ENCODE measurements at regions not wholly inside any gene's neighbourhood (a gene's known extent, or its start where the extent isn't known, plus 50 kb on each side); places are given as distances from the start of the nearest gene placed in this dataset.

DNA sequence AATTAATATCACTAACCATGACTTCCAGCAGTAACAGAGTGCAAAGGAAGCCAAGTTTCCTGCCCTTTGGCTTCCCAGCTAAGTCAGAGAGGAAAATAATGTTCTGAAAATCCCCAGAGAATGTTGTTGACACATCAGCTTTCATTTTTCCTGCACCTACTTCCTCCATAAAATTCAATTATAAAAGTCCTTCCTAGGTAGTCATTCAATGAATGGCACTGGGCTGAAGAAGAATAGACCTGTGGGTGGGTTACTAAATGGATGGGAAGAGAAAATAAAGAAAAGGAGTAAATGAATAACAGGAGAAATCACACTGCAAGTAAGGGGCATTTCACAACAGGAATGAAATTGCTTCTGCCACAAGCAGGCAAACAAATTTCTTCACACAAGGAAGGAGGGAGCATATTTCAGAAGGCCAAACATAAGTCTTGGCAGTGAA, 73.2 kb upstream of the MDM1 start:
- Mint-ChIP-seq H3K4me1 (no peaks in the 10 kb centered on the region), H3K4me3 (no peak overlapping the region), H3K27ac (ENCODE audit: unreplicated experiment) (no peak overlapping the region), H3K36me3 (ENCODE audit: low read depth) (no peaks in the 10 kb centered on the region), H3K9me3 (no peaks in the 10 kb centered on the region), H3K27me3 (ENCODE audit: low read depth) (peaks cover 21% of the 10 kb centered on the region)
- DNase-seq (ENCODE audit: low read depth, low spot score) = no peak
- TF ChIP-seq, protein P1, sequence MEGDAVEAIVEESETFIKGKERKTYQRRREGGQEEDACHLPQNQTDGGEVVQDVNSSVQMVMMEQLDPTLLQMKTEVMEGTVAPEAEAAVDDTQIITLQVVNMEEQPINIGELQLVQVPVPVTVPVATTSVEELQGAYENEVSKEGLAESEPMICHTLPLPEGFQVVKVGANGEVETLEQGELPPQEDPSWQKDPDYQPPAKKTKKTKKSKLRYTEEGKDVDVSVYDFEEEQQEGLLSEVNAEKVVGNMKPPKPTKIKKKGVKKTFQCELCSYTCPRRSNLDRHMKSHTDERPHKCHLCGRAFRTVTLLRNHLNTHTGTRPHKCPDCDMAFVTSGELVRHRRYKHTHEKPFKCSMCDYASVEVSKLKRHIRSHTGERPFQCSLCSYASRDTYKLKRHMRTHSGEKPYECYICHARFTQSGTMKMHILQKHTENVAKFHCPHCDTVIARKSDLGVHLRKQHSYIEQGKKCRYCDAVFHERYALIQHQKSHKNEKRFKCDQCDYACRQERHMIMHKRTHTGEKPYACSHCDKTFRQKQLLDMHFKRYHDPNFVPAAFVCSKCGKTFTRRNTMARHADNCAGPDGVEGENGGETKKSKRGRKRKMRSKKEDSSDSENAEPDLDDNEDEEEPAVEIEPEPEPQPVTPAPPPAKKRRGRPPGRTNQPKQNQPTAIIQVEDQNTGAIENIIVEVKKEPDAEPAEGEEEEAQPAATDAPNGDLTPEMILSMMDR (conservative IDR thresholded peaks at IDR 0.05) = no peak

DNA sequence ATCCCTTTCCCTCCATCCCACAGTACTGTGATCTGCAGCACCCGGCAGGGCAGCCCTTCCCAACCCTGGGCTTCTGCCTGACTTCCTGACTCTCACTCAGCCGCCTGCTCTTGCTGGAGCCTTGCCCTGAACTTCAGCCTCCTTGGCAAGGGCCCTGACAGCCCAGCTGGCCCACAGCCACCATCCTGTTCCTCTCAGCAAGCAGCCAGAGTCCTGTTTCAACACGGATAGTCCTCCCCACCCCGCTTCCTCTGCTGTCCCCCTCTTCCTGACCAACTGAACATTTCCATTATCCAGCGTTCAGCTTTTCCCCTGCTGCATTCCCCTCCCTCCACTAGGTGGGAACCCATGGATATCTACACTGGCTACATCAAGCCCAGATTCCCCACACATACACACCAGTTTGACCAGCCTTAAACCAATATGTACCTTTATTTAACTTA, 74.0 kb upstream of the MDM1 start:
- Mint-ChIP-seq H3K27ac (ENCODE audit: unreplicated experiment) (no peak overlapping the region), H3K9me3 (no peaks in the 10 kb centered on the region), H3K36me3 (ENCODE audit: low read depth) (no peaks in the 10 kb centered on the region), H3K4me3 (no peak overlapping the region), H3K27me3 (ENCODE audit: low read depth) (peaks cover 21% of the 10 kb centered on the region), H3K4me1 (no peaks in the 10 kb centered on the region)
- DNase-seq (ENCODE audit: low read depth, low spot score) = no peak
- TF ChIP-seq, protein P1 (conservative IDR thresholded peaks at IDR 0.05) = no peak

DNA sequence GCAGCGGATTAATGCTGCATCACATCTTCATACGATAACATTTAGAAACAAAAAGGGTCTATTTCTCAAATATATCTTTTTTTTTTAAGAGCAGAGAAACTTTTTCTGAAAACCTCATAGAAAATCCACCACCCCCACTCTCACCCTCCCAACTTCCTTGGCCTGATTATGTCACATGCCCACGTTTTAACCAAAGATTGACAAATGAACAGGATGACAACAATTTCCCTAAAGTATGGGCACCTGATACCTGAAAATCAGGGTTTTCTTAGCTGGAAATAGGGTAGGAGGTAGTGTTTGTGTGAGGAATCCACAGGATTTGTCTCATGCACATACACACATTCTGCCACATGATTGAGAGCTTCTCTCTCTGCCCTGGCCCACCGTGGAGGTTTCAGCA, 74.7 kb upstream of the MDM1 start:
- Mint-ChIP-seq H3K27ac (ENCODE audit: unreplicated experiment) (no peak overlapping the region), H3K27me3 (ENCODE audit: low read depth) (peaks cover 21% of the 10 kb centered on the region), H3K36me3 (ENCODE audit: low read depth) (no peaks in the 10 kb centered on the region), H3K9me3 (no peaks in the 10 kb centered on the region), H3K4me1 (no peaks in the 10 kb centered on the region), H3K4me3 (no peak overlapping the region)
- no peak for DNase-seq (ENCODE audit: low read depth, low spot score)
- TF ChIP-seq, protein P1 (conservative IDR thresholded peaks at IDR 0.05) = no peak

DNA sequence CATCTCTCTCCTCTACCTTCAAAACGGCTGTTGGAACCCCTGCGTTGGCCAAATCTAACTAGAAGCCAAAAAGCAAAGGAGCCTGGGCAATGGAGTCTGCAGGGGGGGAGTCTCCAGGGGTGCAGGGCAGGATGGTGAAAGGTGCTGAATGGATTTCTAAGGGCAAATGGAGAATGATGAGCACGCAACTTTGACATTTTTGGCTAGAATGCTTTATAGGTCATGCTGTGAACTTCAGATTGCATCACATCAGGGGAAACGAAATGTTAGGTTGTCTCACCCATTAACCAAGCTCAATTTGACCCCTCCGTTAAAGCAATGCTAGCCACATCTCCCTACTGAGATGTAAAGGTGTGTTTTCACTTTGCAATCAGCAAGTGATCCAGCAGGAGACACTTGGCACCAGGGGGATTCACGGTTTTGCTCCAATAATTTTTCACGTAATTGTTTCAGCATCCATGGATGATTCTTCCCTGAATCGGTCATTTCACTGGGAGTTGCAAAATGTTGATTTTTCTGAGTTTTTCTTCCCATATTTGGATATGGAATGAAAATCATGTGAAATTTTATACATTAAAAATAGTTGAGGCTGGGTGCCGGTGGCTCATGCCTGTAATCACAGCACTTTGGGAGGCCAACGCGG, 78.0 kb upstream of the MDM1 start:
- H3K27me3 Mint-ChIP-seq (ENCODE audit: low read depth) = peaks cover 13% of the 10 kb centered on the region
- TF ChIP-seq, protein P1 (conservative IDR thresholded peaks at IDR 0.05) = no peak
- H3K27ac Mint-ChIP-seq (ENCODE audit: unreplicated experiment) = no peak overlapping the region
- no peak overlapping the region for H3K4me3 Mint-ChIP-seq
- DNase-seq (ENCODE audit: low read depth, low spot score) = no peak
- no peaks in the 10 kb centered on the region for H3K9me3 Mint-ChIP-seq
- no peaks in the 10 kb centered on the region for H3K36me3 Mint-ChIP-seq (ENCODE audit: low read depth)
- no peaks in the 10 kb centered on the region for H3K4me1 Mint-ChIP-seq

DNA sequence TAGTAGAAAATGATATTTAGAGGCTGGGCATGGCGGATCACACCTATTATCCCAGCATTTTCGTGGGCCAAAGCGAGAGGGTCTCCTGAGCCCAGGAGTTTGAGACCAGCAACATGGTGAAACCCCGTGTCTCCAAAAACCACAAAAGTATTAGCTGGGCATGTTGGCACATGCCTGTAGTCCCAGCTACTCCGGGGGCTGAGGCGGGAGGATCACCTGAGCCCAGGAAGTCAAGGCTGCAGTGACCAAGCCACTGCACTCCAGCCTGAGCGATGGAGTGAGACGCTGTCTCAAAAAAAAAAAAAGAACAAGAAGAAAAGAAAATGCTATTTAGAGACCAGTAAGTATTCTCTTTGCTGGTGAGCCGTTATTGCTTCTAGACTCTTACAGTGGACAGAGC, 79.2 kb upstream of the MDM1 start:
- no peaks in the 10 kb centered on the region for H3K9me3 Mint-ChIP-seq
- H3K27me3 Mint-ChIP-seq (ENCODE audit: low read depth) = peaks cover 3% of the 10 kb centered on the region
- no peak overlapping the region for H3K27ac Mint-ChIP-seq (ENCODE audit: unreplicated experiment)
- no peaks in the 10 kb centered on the region for H3K4me1 Mint-ChIP-seq
- H3K4me3 Mint-ChIP-seq = no peak overlapping the region
- TF ChIP-seq, protein P1 (conservative IDR thresholded peaks at IDR 0.05) = no peak
- DNase-seq (ENCODE audit: low read depth, low spot score) = no peak
- H3K36me3 Mint-ChIP-seq (ENCODE audit: low read depth) = no peaks in the 10 kb centered on the region
